ENCODE measurements at regions not wholly inside any gene's neighbourhood (a gene's known extent, or its start where the extent isn't known, plus 50 kb on each side); places are given as distances from the start of the nearest gene placed in this dataset.

- CTCF ChIA-PET, result interaction anchor here (1.2 kb wide), 1 partner anchor 18 kb away, joined by 3 read pairs; no protein-coding TSS in a partner anchor
- POLR2A ChIA-PET, result no interaction called here
Measured at GRCh38 chr11:92347454-92347853, 122.8 kb downstream of the FAT3 start.

More at GRCh38 chr11:92347454-92347853, 122.8 kb downstream of the FAT3 start:
- Histone ChIP-seq H3K9ac (no peak overlapping the region), H3F3A (replicated peaks; ENCODE audit: insufficient read depth) (no peaks in the 10 kb centered on the region), H3K79me2 (ENCODE audit: insufficient read depth) (no peaks in the 10 kb centered on the region), H3K4me1 (ENCODE audit: control insufficient read depth in 1 of 2, insufficient read depth in 2 of 2, low read depth in 1 of 2, low read length in 1 of 2) (no peaks in the 10 kb centered on the region; a peak in 1 of 4 replicates), H2AFZ (ENCODE audit: low read depth) (no peak overlapping the region), H3K36me3 (replicated peaks in 1 of 2; ENCODE audit: control insufficient read depth in 1 of 2, insufficient read depth in 2 of 2, low read length in 1 of 2) (no peaks in the 10 kb centered on the region), H3K4me3 (ENCODE audit: low read depth in 2 of 2, low read length in 1 of 2) (no peak overlapping the region), H3K9me2 (no peaks in the 10 kb centered on the region), H3K27ac (ENCODE audit: low read depth in 2 of 2, low read length in 1 of 2) (no peak overlapping the region), H3K9me3 (no peaks in the 10 kb centered on the region), H3K4me2 (no peak overlapping the region), H3K27me3 (ENCODE audit: insufficient read depth) (no peaks in the 10 kb centered on the region), H4K20me1 (ENCODE audit: insufficient read depth) (no peaks in the 10 kb centered on the region)
- 60% methylated on average over 1 of the region's 1 CpG for WGBS (ENCODE audit: low lambda C conversion rate)
- TF ChIP-seq ELF1 (IDR thresholded peaks at IDR 0.05), result no peak
- TF ChIP-seq RCOR1 (IDR thresholded peaks at IDR 0.05; ENCODE audit: low read length), result no peak
- TF ChIP-seq TEAD4 (IDR thresholded peaks at IDR 0.05; ENCODE audit: borderline replicate concordance, insufficient read depth), result no peak
- no peak for TF ChIP-seq RXRA (IDR thresholded peaks at IDR 0.05; ENCODE audit: borderline replicate concordance, low read depth)
- no peak for TF ChIP-seq JUND (IDR thresholded peaks at IDR 0.05)
- no peak for TF ChIP-seq EP300 (IDR thresholded peaks at IDR 0.05; ENCODE audit: borderline replicate concordance in 1 of 2, low read depth in 1 of 2, low read length in 1 of 2)
- no peak for TF ChIP-seq GABPA (IDR thresholded peaks at IDR 0.05; ENCODE audit: low read depth)
- no peak for TF ChIP-seq IRF3 (IDR thresholded peaks at IDR 0.05; ENCODE audit: low read depth, low read length)
- TF ChIP-seq, protein P1, sequence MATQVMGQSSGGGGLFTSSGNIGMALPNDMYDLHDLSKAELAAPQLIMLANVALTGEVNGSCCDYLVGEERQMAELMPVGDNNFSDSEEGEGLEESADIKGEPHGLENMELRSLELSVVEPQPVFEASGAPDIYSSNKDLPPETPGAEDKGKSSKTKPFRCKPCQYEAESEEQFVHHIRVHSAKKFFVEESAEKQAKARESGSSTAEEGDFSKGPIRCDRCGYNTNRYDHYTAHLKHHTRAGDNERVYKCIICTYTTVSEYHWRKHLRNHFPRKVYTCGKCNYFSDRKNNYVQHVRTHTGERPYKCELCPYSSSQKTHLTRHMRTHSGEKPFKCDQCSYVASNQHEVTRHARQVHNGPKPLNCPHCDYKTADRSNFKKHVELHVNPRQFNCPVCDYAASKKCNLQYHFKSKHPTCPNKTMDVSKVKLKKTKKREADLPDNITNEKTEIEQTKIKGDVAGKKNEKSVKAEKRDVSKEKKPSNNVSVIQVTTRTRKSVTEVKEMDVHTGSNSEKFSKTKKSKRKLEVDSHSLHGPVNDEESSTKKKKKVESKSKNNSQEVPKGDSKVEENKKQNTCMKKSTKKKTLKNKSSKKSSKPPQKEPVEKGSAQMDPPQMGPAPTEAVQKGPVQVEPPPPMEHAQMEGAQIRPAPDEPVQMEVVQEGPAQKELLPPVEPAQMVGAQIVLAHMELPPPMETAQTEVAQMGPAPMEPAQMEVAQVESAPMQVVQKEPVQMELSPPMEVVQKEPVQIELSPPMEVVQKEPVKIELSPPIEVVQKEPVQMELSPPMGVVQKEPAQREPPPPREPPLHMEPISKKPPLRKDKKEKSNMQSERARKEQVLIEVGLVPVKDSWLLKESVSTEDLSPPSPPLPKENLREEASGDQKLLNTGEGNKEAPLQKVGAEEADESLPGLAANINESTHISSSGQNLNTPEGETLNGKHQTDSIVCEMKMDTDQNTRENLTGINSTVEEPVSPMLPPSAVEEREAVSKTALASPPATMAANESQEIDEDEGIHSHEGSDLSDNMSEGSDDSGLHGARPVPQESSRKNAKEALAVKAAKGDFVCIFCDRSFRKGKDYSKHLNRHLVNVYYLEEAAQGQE (IDR thresholded peaks at IDR 0.05; ENCODE audit: low read depth, low read length), result no peak
- TF ChIP-seq SMC3 (IDR thresholded peaks at IDR 0.05; ENCODE audit: low read depth, low read length), result no peak
- TF ChIP-seq, protein P2, sequence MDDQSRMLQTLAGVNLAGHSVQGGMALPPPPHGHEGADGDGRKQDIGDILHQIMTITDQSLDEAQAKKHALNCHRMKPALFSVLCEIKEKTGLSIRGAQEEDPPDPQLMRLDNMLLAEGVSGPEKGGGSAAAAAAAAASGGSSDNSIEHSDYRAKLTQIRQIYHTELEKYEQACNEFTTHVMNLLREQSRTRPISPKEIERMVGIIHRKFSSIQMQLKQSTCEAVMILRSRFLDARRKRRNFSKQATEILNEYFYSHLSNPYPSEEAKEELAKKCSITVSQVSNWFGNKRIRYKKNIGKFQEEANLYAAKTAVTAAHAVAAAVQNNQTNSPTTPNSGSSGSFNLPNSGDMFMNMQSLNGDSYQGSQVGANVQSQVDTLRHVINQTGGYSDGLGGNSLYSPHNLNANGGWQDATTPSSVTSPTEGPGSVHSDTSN (IDR thresholded peaks at IDR 0.05), result no peak
- no peak for TF ChIP-seq NRF1 (IDR thresholded peaks at IDR 0.05; ENCODE audit: low read depth, low read length)
- TF ChIP-seq, protein P3, sequence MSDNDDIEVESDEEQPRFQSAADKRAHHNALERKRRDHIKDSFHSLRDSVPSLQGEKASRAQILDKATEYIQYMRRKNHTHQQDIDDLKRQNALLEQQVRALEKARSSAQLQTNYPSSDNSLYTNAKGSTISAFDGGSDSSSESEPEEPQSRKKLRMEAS (IDR thresholded peaks at IDR 0.05; ENCODE audit: low read depth), result no peak
- no peak for TF ChIP-seq FOXM1 (IDR thresholded peaks at IDR 0.05; ENCODE audit: low read depth)
- no peak for DNase-seq

Measured in SK-N-SH (cell line).